Subcutaneous abdominal adipose tissue (tissue), 5 donors: ENCODE measurements at regions not wholly inside any gene's neighbourhood (a gene's known extent, or its start where the extent isn't known, plus 50 kb on each side); places are given as distances from the start of the nearest gene placed in this dataset.

ENCODE experiments used
- H3K27ac ChIP-seq: one replicate; pipeline ENCODE4 v1.7.0; 2013; ENCODE audit warnings: low read depth, mild to moderate bottlenecking, inconsistent platforms, low read length, moderate library complexity
- H3K27me3 ChIP-seq, 5 donors: one replicate each; pipeline ENCODE4 v1.7.0; 2013; ENCODE audit warnings: low read length in 5 of 5, inconsistent platforms in 1 of 5; ENCODE audit not compliant: control insufficient read depth in 5 of 5, insufficient read depth in 4 of 5
- H3K36me3 ChIP-seq, 5 donors: one replicate each; pipeline ENCODE4 v1.7.0; 2013; ENCODE audit warnings: low read length in 5 of 5; ENCODE audit not compliant: control insufficient read depth in 5 of 5, insufficient read depth in 5 of 5
- H3K4me1 ChIP-seq, 5 donors: one replicate each; pipeline ENCODE4 v1.7.0; 2013; ENCODE audit warnings: low read length in 5 of 5, mild to moderate bottlenecking in 3 of 5, moderate library complexity in 1 of 5; ENCODE audit not compliant: control insufficient read depth in 5 of 5, insufficient read depth in 5 of 5
- H3K4me3 ChIP-seq, 5 donors: one replicate each; pipeline ENCODE4 v1.7.0; 2013; ENCODE audit warnings: low read length in 5 of 5, low read depth in 1 of 5
- H3K9ac ChIP-seq, 5 donors: one replicate each; pipeline ENCODE4 v1.7.0; 2013; ENCODE audit warnings: low read length in 5 of 5, mild to moderate bottlenecking in 4 of 5, moderate library complexity in 3 of 5
- H3K9me3 ChIP-seq, 5 donors: one replicate each; pipeline ENCODE4 v1.7.0; 2013; ENCODE audit warnings: low read length in 5 of 5; ENCODE audit not compliant: control insufficient read depth in 5 of 5
- donor health status: healthy.
- donor health status: healthy.
- donor health status: healthy.
- donor health status: healthy.
- donor health status: healthy.

DNA sequence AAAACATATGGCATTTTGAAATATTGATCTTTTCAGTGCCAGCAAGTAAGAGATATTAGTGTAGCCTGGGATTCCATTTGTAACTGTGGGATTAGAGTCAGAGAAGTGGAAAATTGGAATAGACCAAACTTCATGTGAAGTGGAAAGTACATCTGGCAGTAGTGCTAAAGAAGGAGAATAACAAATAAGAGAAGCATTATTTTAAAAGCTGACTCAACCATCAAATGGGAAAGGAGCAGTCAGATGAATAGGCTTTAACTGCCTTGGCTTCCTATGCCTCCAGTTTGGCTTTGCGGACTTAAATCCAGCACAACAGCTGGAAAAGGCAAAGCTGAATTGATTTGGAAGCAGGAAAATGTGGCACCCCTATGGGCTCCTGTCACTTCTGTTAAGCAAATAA, 623.1 kb downstream of the TSN start:
- Histone ChIP-seq H3K27me3 (no peaks in the 10 kb centered on the region), H3K4me3 (no peak overlapping the region), H3K4me1 (no peaks in the 10 kb centered on the region), H3K9ac (no peak overlapping the region), H3K9me3 (peaks cover 0 to 3% (median 0%) of the 10 kb centered on the region in 5 donors), H3K27ac (no peak overlapping the region), H3K36me3 (no peaks in the 10 kb centered on the region)

DNA sequence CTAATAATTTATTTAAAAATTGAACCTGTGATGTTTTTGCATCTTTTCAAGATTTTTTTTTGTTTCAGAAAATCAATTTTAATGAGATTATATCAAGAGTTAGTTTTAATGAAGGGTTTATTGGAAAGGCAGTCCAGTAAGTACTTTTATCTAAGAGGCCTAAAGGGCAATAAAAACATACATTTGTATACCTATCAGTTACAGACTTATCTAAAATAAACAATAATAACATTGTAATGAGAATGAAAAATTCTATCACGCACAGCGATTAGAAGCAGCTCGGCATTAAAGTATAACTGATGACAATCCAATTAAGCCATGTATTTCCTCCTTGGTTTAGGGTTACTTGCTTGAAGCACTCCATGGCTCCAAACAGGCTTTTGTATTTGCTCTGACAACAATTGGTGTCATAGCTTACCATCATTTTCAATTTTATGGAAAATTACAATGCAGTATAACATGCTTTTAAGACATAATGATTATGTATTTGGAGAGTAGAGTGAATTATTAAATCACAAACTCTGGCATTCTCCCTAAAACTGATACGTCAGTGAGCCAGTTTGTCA, 629.4 kb downstream of the TSN start:
- Histone ChIP-seq H3K36me3 (no peaks in the 10 kb centered on the region), H3K9ac (no peak overlapping the region), H3K27me3 (no peaks in the 10 kb centered on the region), H3K9me3 (peaks cover 2 to 17% (median 12%) of the 10 kb centered on the region in 5 donors), H3K4me3 (no peak overlapping the region), H3K27ac (no peak overlapping the region), H3K4me1 (no peaks in the 10 kb centered on the region)

DNA sequence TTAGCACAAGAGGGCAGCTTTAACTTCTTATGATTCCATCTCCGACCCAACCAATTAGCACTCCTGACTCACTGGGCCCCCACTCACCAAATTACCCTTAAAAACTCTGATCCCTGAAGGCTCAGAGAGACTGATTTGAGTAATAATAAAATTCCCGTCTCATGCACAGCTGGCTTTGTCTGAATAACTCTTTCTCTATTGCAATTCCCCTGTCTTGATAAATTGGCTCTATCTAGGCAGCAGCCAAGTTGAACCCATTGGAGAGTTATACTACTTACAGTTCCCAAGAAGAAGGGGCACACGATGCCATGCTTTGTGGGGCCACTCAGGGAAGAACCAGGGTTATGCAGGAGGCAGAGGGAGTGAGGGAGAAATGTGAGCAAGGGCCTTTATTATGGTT, 632.8 kb downstream of the TSN start:
- Histone ChIP-seq H3K4me3 (peak overlapping the region in 1 of 5 donors; percentile 24), H3K4me1 (no peaks in the 10 kb centered on the region), H3K9ac (no peak overlapping the region), H3K9me3 (peaks cover 2 to 17% (median 12%) of the 10 kb centered on the region in 5 donors), H3K27ac (no peak overlapping the region), H3K36me3 (no peaks in the 10 kb centered on the region), H3K27me3 (no peaks in the 10 kb centered on the region)

DNA sequence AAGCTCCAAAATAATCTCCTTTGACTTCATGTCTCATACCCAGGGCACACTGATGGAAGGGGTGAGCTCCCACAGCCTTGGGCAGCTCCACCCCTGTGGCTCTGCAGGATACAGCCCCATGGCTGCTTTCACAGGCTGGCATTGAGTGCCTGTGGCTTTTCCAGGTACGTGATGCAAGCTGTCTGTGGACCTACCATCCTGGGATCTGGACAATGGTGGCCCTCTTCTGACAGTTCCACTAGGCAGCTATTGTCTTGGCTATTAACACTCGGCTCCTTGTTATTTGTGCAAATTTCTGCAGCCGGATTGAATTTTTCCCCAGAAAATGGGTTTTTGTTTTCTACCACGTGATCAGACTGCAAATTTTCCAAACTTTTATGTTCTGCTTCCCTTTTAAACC, 634.2 kb downstream of the TSN start:
- Histone ChIP-seq H3K9ac (no peak overlapping the region), H3K36me3 (no peaks in the 10 kb centered on the region), H3K4me1 (no peaks in the 10 kb centered on the region), H3K27me3 (no peaks in the 10 kb centered on the region), H3K27ac (no peak overlapping the region), H3K9me3 (peaks cover 2 to 17% (median 12%) of the 10 kb centered on the region in 5 donors), H3K4me3 (no peak overlapping the region)

DNA sequence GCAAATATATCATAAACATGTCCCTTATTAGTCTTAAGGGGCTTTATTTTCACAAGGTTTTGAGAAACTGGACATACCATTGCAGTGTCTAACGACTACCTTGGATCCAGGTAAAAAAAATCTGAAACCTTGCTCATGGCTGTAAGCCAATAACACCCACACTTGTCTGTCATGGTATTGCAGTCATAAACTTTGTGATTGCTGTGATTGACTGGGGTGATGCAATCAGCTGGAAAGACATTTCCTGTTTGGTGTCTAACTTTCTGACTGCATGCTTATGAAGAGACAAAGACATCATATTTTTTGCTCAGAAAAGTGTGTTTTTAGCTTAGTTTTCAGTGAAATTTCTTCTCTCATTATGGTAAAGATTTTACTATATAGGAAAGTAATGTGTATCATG, 635.0 kb downstream of the TSN start:
- no peaks in the 10 kb centered on the region for H3K4me1 ChIP-seq
- H3K36me3 ChIP-seq, result no peaks in the 10 kb centered on the region
- H3K27ac ChIP-seq, result no peak overlapping the region
- no peaks in the 10 kb centered on the region for H3K27me3 ChIP-seq
- H3K4me3 ChIP-seq, result no peak overlapping the region
- peaks cover 2 to 17% (median 12%) of the 10 kb centered on the region in 5 donors for H3K9me3 ChIP-seq
- H3K9ac ChIP-seq, result no peak overlapping the region

DNA sequence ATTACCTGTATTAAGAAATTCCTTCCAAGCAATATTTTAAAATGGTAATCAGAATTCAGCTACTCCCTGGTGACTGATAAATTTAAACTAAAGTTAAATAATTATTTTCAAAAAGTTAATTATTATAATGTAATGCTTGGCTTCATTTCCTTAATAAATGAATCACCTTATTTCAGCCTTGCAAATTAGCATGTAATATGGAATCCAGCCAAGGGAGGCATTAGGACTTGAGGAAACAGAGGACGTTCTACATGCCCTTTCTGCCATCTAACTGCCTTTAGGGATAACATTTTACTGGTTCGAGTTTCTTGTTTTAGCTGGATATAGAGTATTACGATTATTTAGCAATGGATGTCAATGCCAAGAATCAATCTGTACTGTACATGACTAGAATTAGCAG, 636.3 kb downstream of the TSN start:
- Histone ChIP-seq H3K9ac (no peak overlapping the region), H3K36me3 (no peaks in the 10 kb centered on the region), H3K27me3 (no peaks in the 10 kb centered on the region), H3K9me3 (peaks cover 2 to 17% (median 12%) of the 10 kb centered on the region in 5 donors), H3K4me1 (no peaks in the 10 kb centered on the region), H3K27ac (no peak overlapping the region), H3K4me3 (no peak overlapping the region)

DNA sequence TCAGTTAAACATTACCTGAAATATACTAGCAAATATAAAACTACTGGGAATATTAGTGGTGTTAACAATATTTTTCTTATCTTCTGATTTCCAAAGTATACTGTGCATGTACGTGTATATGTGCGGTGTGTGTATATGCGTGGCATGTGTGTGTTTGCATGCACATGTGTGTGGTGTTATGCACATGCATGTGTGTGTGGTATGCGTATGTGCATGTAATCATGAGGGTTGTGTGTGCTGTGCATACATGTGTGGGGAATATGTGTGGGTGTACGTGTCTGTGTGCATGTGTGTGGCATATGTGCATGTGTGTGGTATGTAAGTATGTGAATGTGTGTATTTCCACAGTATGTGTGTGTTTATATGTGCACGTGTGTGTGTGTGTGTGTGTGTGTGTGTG, 640.2 kb downstream of the TSN start:
- H3K36me3 ChIP-seq, result no peaks in the 10 kb centered on the region
- H3K9ac ChIP-seq, result no peak overlapping the region
- no peaks in the 10 kb centered on the region for H3K9me3 ChIP-seq
- no peaks in the 10 kb centered on the region for H3K27me3 ChIP-seq
- H3K4me3 ChIP-seq, result no peak overlapping the region
- H3K4me1 ChIP-seq, result no peaks in the 10 kb centered on the region
- H3K27ac ChIP-seq, result no peak overlapping the region

DNA sequence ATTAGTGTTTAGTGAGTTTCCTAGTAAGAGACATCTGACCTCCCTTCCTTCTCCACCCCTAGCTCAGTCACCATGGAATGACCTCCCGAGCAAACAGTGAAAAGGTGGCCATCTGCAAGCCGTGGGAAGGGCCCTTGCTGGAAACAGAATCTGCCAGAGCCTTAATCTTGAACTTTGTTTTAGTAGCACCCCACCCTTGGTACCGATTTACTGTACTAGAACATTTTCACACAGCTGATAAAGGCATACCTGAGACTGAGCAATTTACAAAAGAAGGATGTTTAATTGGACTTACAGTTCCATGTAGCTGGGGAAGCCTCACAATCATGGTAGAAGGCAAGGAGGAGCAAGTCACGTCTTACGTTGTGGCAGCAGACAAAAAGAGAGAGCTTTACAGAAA, 655.8 kb downstream of the TSN start:
- Histone ChIP-seq H3K36me3 (no peaks in the 10 kb centered on the region), H3K27ac (no peak overlapping the region), H3K9ac (no peak overlapping the region), H3K27me3 (no peaks in the 10 kb centered on the region), H3K9me3 (peaks cover 0 to 7% (median 4%) of the 10 kb centered on the region in 5 donors), H3K4me3 (no peak overlapping the region), H3K4me1 (peaks cover 0 to 3% (median 0%) of the 10 kb centered on the region in 5 donors)

DNA sequence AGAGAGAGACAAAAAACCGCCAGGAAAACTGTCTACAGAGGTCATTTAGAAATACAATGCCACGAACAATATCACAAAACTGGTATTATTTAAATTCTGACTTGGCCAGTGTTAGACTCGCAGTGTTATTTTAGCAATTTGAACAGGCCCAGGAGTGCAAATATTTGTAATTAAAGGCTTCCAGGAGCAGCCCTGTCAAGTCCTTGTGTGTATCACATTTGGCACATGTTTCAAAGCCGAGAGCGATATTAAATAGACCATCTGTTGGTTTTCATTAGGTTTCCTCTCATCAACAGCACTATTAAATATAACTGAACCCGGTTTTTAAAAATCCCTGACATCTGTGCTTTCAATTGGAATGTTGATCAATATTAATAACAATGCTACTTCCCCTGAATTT, 656.9 kb downstream of the TSN start:
- no peaks in the 10 kb centered on the region for H3K36me3 ChIP-seq
- H3K4me1 ChIP-seq, result peaks cover 0 to 3% (median 0%) of the 10 kb centered on the region in 5 donors
- H3K27me3 ChIP-seq, result no peaks in the 10 kb centered on the region
- no peak overlapping the region for H3K4me3 ChIP-seq
- H3K27ac ChIP-seq, result no peak overlapping the region
- no peak overlapping the region for H3K9ac ChIP-seq
- peaks cover 0 to 7% (median 4%) of the 10 kb centered on the region in 5 donors for H3K9me3 ChIP-seq

DNA sequence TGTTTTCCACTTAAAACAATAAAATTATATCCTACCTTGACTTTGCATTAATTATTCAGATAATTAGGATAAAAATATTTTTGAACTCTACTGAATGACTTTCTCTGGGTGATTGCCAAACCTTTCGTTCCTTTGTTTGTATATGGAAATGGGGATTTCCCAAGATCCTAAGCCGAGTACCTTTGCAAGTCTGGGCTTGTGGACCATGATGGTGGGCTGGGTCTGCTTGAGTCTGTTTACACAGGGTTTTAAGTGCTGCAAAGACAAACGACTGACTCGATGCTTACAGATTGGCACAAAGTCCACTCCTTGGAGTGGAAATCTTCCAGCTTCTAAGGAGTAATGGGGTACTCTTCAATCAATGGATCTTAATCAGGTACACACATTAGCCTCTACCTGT, 659.5 kb downstream of the TSN start:
- Histone ChIP-seq H3K27ac (no peak overlapping the region), H3K36me3 (no peaks in the 10 kb centered on the region), H3K9me3 (peaks cover 0 to 7% (median 4%) of the 10 kb centered on the region in 5 donors), H3K4me1 (peaks cover 0 to 3% (median 0%) of the 10 kb centered on the region in 5 donors), H3K4me3 (no peak overlapping the region), H3K27me3 (no peaks in the 10 kb centered on the region), H3K9ac (no peak overlapping the region)
